Amygdala (tissue), 56 donors: ENCODE measurements at regions not wholly inside any gene's neighbourhood (a gene's known extent, or its start where the extent isn't known, plus 50 kb on each side); places are given as distances from the start of the nearest gene placed in this dataset.

Experiments used
- DNase-seq, 56 donors: peaks; one replicate each; lab custom pipeline; 2025; lab: John Stamatoyannopoulos, UW

GRCh38 chr16:49972961-49973360, 52.1 kb upstream of the CNEP1R1 start:
- no peak for DNase-seq
